Cardiac septum (tissue), 1 donor: ENCODE measurements at regions not wholly inside any gene's neighbourhood (a gene's known extent, or its start where the extent isn't known, plus 50 kb on each side); places are given as distances from the start of the nearest gene placed in this dataset.

Source experiments
- DNase-seq: peaks from one replicate; pipeline ENCODE4 v3.0.0-alpha.2; 2020; ENCODE audit warnings: low spot score
- intact Hi-C: fragments of 100-400 bp; cut with DNase I; formaldehyde crosslinking; loops from one replicate; pipeline ENCODE4 v1.14.0; 2022
- donor health status: DM: no; HTN: no; CAD: no.

DNA sequence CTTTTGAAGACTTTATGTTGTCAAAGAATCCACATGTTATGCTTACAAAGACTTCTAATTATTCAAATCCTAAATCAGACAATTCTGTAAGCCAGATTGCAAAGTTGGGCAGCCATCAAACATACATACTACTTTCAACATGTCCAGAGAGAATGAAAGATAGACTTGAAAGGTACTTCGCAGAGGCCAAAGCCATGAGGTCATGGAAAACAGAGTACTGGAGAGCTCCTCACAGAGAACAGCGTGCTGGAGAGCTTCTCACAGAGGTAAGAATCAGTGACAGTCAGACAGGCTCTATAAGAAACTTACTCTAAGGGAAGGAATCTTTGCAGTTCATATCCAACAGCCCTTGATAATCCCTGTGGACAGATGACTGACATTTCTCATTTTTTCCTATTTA is 400.2 kb downstream of the GJA1 start:
- no peak for DNase-seq
- intact Hi-C loops = no loop called here

DNA sequence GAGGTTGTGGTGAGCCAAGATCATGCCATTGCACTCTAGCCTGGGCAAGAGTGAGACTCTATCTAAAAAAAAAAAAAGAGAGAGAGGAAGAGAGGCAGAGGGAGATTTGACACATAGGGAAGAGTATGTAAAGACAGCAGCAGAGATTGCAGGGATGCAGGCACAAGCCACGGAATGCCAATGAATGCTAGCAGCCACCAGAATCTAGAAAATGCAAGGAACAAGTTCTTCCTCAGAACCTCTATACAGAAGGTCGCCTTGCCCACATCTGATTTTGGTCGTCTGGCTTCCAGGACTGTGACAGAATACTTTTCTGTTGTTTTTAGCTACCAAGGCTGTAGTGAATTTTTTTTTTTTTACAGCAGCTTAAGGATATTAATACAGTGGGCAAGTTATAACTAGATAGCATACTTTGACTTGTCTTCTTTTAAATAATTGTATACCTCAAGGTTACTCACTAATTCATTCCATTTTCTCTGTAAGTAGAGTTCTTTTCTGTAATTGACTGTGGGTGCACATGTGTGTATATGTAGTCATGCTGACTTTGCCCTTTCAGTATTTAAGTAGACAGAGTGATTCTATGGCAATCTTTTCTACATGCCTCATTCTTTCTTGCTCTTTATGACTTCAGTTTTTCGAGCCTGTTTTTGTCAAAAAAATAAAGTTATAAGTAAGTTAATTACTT is 402.2 kb downstream of the GJA1 start:
- intact Hi-C loops = no loop called here
- no peak for DNase-seq

DNA sequence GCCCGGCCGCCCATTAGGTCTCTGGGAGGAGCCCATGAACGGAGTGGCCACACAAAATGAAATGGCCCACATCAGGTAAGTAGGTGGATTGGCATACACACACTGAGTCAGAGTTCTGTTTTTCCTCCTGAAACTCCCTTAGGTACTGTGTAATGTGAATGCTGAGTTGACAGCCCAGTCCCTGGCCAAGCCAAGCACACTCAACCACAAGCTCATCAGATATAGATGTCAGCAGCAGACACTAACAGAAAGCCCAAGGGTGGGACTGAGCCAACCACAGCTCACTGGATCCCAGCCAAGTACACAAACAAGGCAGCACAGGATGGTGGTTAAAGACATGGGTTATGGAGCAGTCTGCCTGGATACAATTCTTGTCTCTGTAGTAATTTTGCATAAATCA is 403.4 kb downstream of the GJA1 start:
- DNase-seq = no peak
- intact Hi-C loops = no loop called here

DNA sequence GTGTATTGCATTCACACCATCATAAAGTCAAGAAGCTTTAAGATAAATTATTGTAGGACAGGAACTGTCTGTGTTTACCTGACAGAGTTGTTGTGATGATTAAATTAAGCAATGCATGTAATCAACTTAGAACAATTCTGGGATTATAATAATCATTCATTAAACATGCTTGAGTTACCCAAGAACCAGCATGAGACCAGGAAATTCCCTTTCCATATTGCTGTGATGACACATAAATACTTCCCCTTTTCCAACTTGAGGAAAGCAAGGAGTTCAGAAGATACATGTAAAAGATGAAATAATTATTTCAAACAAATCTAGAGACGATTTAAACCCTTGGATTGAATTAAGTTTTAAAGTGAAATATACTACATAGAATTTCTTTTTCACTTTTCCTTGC is 404.4 kb downstream of the GJA1 start:
- intact Hi-C loops = loop anchor here (5.0 to 10.0 kb wide), 2 partner anchors 58 to 255 kb away; no protein-coding TSS in a partner anchor
- DNase-seq = no peak

DNA sequence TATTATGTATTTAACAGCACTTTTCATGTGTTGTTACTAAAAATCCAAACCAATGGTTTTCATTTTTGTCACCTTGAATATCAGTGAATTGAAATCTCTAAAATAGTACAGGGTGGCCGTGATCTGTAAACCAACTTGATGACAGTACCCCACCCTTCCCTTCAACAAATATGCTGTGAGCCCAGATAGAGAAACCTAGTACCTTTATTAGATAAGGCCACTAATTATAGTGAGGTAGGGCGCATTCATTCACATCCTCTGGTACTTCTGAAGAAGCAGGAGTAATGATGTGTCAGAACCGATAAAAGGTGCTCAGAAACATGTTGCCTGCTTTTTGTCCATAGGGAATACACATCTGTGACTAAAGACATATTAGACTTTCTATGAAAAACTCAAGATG is 409.5 kb downstream of the GJA1 start:
- intact Hi-C loops = loop anchor here (5.0 to 10.0 kb wide), 3 partner anchors 63 to 260 kb away; no protein-coding TSS in a partner anchor
- DNase-seq = no peak

DNA sequence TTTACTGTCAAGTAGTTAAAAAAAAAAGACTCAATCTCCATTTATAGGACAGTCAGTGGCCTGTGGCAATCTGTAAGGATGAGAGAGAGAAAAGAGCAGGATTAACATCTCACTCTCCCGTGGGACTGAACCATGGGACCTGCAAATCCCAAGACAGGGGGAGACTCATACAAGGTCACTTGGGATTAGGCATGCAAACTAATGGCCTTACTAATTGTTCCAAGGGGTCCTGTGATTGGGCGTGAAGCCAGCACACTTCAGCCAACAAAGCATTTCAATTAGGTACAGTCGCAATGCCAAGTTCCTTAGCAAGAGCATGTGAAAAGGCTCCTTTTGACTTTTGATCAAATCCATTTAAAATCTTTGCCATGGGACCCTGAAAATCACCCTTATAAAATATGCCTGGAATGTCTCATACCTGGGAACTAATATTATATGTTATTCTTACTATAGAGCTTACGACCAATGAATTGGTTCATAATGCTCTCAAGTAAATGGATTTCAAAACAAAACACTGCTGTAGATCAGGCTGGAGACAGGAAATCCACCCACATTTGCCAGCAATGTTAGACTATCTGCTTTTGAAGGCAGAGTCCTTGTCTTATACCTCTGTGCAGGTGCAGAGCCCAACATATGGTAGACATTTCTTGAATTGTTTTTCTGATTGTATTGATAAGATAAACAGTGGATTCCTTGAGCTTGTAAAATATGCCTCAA is 412.5 kb downstream of the GJA1 start:
- intact Hi-C loops = loop anchor here (2.0 to 10.0 kb wide), 3 partner anchors 181 to 413 kb away; partner anchors contain the start of gene GJA1
- no peak for DNase-seq

DNA sequence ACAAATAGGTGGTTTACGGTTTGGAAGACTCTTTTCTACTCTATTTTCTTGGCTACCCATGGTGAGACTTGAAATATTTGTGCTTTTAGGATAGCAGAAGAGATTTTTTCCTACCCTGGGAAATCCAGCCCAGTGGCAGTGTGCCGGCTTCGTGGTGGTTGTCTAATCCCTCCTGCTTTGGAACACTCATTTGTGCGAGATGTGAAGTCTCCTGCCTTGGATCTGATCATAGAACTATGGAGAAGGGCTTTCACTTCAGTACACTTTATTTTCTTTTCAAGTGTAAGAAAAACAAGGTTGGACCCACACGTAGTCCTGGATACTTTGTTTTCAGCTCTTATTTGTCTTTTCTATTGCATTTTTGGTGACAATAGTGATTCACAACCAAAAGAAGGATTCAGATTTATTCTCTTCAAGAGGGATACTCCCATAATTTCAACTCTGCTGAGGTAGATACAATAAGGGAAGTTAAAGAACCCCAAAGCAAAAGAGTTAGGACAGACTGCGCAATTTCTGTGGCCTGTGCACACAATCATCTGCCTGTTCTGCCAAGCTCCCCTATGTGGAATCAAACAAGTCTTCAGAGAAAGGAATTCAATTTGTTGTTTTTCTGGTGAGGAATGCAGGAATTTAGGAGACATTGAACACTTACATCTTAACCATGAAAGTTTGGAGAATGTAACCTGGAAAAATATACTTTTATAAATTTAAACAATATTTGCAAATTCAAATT is 413.2 kb downstream of the GJA1 start:
- DNase-seq = no peak

DNA sequence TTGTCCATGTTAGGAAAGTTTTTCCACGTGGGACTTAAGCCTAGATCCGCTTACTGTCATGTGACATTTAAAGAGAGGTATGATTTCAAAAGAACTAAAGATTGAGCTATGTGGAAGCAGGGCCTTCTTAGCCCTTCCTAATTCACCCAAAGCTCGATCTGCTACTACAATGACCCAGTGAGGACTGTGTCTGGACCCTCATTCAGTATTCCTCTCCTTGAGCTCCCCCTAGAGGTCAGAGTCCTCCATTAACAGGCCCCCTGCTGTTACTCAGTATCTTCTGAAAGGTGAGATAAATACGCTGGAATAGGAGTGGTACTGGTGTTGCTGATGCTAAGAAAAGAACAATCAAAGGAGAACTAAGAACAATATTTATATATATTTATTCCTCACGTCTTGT is 414.0 kb downstream of the GJA1 start:
- no peak for DNase-seq
- intact Hi-C loops = loop anchor here (2.0 to 10.0 kb wide), 3 partner anchors 182 to 415 kb away; partner anchors contain the start of gene GJA1

More for the DNA sequence above, 413.2 kb downstream of the GJA1 start:
- intact Hi-C loops = loop anchor here (2.0 to 10.0 kb wide), 3 partner anchors 181 to 414 kb away; partner anchors contain the start of gene GJA1

DNA sequence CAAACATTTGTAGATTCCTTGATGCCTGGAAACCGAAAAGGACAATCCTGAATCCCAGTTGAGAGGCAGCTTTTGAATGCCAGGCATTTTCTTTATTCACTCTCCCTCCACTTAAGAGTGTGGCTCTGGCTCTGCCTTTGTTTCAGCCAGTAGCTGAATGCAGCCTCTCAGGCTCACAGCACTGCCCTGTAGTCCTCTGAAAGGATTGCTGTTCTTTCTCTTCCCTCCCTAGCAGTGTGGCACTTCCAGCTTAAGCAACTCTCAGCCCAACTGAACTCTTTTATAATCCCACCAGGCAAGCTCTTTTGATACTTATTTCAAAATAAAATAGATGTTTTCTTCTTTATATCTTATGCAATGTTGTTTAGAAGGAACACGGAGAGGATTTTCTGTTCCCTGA is 415.6 kb downstream of the GJA1 start:
- intact Hi-C loops = loop anchor here (5.0 to 10.0 kb wide), 3 partner anchors 154 to 331 kb away; no protein-coding TSS in a partner anchor
- no peak for DNase-seq

DNA sequence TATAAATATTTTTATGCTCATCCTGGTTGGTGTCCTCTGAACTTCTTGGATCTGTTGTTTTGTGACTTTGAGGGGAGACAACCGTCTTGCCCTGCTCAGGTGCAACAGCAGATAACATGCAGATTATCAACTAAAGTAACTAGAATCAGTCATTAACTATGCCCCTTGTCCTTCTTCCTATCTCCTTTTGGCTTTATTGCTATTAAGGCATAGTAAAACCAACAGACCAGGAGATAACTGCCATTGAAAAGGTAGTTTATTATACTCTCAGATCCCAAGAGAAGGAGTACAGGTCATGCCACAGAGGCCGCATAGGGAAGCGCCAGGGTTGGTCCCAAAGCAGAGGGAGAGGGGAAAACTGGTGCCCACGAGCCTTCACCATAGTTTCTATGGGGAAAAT is 418.2 kb downstream of the GJA1 start:
- intact Hi-C loops = loop anchor here (5.0 to 10.0 kb wide), 3 partner anchors 151 to 329 kb away; no protein-coding TSS in a partner anchor

DNA sequence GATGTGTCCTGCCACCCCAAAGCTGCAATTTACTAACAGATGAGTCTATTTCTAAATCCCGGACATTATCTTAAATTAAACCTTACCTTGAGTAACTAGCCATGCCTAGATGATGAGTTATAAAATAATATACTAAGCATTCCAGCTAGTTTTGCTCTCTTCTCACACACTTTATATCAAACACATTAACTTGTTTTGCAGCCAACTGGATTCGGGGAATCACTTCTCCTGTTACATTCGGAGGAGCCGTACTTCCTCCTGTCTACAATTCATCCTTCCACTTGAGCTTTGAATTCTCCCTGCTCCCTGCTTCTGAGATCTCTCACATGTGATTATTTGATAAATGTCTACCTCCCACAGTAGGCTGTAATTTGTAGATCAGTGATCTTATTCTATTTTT is 420.1 kb downstream of the GJA1 start:
- intact Hi-C loops = loop anchor here (10.0 kb wide), 1 partner anchor 149 kb away; no protein-coding TSS in a partner anchor
- no peak for DNase-seq

More for the DNA sequence above, 418.2 kb downstream of the GJA1 start:
- no peak for DNase-seq

DNA sequence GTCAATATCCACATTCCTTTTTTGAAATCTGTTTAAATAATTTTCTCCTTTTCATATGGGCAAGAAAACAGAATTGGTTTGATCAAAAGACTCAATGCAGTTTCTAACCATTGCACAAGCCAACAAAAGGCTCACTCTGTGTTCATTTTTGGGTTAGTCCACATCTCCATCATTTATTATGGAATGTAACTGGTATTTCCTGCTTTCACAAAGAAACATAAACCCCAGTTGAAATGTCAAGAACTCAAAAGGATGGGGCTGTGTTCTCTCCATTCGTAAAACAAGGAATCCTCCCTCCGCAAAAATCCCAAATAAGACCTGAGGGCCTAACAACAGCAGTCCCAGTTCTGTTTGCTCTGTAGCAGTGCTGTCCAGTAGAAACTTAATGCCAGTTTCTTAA is 420.9 kb downstream of the GJA1 start:
- DNase-seq = no peak
- intact Hi-C loops = loop anchor here (10.0 kb wide), 1 partner anchor 149 kb away; no protein-coding TSS in a partner anchor

DNA sequence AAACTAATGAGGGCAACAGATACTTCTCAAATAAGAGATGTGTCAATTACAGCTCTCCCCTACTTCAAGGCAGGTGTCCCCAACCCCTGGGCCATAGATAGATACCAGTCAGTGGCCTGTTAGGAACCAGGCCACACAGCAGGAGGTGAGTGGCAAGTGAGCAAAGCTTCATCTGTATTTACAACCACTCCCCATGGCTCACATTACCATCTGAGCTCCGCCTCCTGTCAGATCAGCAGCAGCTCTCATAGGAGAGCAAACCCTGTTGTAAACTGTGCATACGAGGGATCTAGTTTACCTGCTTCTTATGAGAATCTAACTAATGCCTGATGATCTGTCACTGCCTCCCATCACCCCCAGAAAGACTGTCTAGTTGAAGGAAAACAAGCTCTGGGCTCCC is 422.1 kb downstream of the GJA1 start:
- DNase-seq = no peak
- intact Hi-C loops = loop anchor here (10.0 kb wide), 1 partner anchor 147 kb away; no protein-coding TSS in a partner anchor

DNA sequence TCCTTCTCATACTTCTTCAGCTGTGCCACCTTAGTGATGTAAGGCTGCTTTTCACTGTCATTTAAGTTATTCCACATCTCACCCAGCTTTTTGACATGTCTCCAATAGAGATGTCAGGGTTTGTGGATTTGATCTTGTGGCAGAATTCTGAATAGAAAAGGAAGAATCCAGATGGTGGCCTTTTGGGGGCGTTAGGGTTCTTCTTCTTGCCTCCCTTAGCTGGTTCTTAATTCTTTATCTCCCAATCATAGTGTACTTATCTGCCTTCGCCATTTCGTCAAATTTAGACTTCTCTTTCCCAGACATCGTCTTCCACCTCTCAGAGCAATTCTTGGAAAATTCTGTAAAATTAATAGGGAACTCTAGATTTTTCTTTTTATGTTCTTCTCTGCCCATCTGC is 422.9 kb downstream of the GJA1 start:
- DNase-seq = no peak
- intact Hi-C loops = loop anchor here (10.0 kb wide), 1 partner anchor 146 kb away; no protein-coding TSS in a partner anchor

DNA sequence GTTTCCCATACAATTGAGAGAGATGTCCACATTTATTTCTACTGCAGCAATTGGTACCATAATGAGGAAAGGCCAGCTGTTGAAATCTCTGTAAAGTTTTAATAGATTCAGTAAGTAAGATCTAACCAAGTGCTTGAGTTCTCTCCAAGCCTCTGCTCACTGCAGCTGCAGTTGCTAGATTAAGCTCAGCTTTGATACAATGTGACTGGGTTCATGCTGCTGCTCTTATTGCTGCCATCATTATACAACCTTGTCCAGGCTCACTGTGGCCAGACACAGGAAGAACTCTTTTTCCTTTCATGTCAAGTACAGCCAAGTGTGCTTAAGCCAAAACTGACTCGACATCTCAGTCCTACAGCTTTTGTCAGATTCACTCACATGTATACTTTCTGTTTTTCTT is 423.5 kb downstream of the GJA1 start:
- intact Hi-C loops = loop anchor here (10.0 kb wide), 1 partner anchor 146 kb away; no protein-coding TSS in a partner anchor
- no peak for DNase-seq

DNA sequence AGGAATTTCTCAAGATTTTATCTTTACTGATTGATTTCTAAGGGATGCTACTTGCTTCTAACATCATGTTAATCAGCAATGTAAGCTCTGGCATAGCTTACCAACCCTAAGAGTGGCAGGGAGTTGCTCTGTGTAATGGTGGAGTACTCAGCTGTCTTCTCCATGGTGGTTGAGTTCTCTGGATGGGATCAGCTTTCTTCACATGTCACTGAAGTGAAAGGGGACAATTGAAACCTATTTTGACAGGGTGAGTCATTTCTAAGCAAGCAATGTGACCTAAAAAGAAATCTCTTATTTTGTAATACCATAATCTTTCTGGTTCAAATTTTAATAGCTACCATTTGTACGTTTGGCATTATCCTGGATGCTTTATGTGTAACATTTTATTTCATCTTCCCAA is 430.4 kb downstream of the GJA1 start:
- intact Hi-C loops = no loop called here
- no peak for DNase-seq

DNA sequence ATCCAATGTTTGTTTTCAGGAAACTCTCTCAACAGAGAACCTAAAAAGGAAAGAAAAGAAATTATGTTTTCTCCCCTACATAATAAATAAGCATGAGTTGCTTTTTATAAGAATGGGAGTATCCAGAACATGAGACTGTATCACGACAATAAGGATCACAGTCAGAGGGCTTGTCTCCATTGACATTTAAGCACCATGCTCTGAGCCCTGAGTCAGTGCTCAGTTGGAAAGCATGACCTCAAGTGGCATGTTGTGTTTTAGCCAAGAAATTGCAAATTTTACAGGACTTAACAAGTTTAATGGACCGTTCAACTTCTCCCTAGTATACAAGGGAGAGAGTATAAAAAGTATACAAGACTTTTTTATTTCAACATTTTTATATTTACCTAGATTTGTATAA is 431.6 kb downstream of the GJA1 start:
- no peak for DNase-seq
- intact Hi-C loops = no loop called here

DNA sequence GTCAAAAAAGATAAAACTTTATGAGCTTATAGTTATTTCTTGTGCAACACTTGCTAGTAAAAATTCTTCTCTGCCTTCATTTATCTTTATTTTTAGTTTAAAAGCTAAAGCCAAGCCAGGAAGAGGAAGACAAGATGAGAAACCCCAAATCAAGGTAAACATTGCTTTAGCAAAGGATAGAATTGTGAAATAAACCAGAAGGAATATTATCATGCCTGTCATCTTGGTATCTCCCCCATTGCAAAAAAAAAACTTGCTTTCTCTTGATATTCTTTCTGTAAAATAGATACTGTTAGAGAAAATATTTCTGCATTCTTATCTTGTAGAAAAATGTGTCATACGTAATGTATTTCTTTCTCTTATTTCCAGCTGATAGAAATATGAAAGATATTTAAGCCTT is 432.8 kb downstream of the GJA1 start:
- DNase-seq = no peak
- intact Hi-C loops = no loop called here

DNA sequence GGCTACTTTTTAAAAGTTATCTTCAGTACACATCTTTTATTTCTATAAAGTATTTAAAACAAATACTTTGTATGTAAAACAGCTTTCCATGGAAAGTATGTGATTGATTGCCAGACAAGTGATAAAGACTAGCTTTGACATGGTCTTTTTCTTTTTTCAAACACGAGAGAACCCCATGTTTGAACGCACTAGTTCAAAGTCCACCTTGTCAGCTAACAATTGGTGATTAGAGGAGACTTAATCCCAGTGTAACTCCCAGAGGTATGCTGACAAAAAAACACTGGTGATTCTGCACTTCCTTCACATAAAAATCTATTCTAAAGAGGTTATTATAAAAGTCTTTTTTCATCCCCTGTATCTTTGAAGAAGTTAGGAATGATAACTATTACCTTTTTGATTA is 438.1 kb downstream of the GJA1 start:
- intact Hi-C loops = no loop called here
- DNase-seq = no peak

DNA sequence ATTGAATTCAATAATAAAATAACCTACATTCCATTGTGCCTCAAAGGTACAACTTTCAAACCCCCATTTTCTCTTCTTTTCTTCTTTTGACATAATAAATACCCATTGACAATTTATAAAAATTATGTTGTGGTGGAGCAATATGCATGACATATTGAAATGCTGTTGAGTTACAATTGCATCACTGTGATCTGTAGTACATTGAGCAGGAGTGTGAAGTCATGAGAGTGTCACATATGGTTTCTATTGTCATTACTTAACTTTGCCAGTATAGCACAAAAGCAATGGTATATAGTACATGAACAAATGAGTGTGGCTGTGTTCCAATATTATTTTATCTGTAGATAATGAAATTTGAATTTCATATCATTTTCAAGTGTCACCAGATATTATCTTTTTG is 441.3 kb downstream of the GJA1 start:
- no peak for DNase-seq
- intact Hi-C loops = no loop called here
